IPS DF 6.9 (cell line): ENCODE measurements at regions not wholly inside any gene's neighbourhood (a gene's known extent, or its start where the extent isn't known, plus 50 kb on each side); places are given as distances from the start of the nearest gene placed in this dataset.

ENCODE experiments used
- DNase-seq: peaks from one replicate; pipeline ENCODE4 v3.0.0-alpha.2; 2013; ENCODE audit warnings: low read depth, low spot score
- H3K27ac ChIP-seq: one replicate; pipeline ENCODE4 v1.5.1; 2013; ENCODE audit warnings: low read length, control low read depth
- H3K27me3 ChIP-seq: 2 replicates; pipeline ENCODE4 v1.6.1; 2013; ENCODE audit warnings: mild to moderate bottlenecking, low read length; ENCODE audit not compliant: control insufficient read depth, insufficient read depth
- H3K36me3 ChIP-seq: 2 replicates; pipeline ENCODE4 v1.6.1; 2013; ENCODE audit warnings: low read length; ENCODE audit not compliant: control insufficient read depth, insufficient read depth
- H3K4me1 ChIP-seq: 2 replicates; pipeline ENCODE4 v1.6.1; 2013; ENCODE audit warnings: low read length; ENCODE audit not compliant: control insufficient read depth, insufficient read depth
- H3K4me3 ChIP-seq: 2 replicates; pipeline ENCODE4 v1.5.1; 2013; ENCODE audit warnings: mild to moderate bottlenecking, low read length
- H3K9me3 ChIP-seq: 2 replicates; pipeline ENCODE4 v1.6.1; 2013; ENCODE audit warnings: low read length, inconsistent platforms; ENCODE audit not compliant: control insufficient read depth, insufficient read depth
- WGBS: extraction: QIAGEN DNeasy Blood & Tissue Kit; methylation state at CpG from one replicate; pipeline ENCODE4 v1.1.7; 2013; ENCODE audit warnings: mixed read lengths, missing lambda C conversion rate; ENCODE audit not compliant: insufficient read length, insufficient coverage; 5-methylcytosine and 5-hydroxymethylcytosine counted together

GRCh38 chr20:57840066-57840465 is 130.3 kb upstream of the PMEPA1 start:
- Histone ChIP-seq H3K4me3 (no peak overlapping the region), H3K4me1 (peaks cover 2% of the 10 kb centered on the region; the same call in 1 of the 2 replicates), H3K27me3 (no peaks in the 10 kb centered on the region), H3K36me3 (no peaks in the 10 kb centered on the region), H3K9me3 (no peaks in the 10 kb centered on the region), H3K27ac (no peak overlapping the region)
- DNase-seq = no peak
- no CpG with 5 or more reads among the region's 10 CpGs for WGBS

- H3K36me3 ChIP-seq = no peaks in the 10 kb centered on the region
- peaks cover 2% of the 10 kb centered on the region; the same call in 1 of the 2 replicates for H3K4me1 ChIP-seq
- no peak for DNase-seq
- H3K27ac ChIP-seq = no peak overlapping the region
- H3K9me3 ChIP-seq = no peaks in the 10 kb centered on the region
- H3K4me3 ChIP-seq = no peak overlapping the region
- no peaks in the 10 kb centered on the region for H3K27me3 ChIP-seq
- no CpG with 5 or more reads among the region's 18 CpGs for WGBS
These were observed 128.9 kb upstream of the PMEPA1 start for GRCh38 chr20:57838670-57839151.

- Histone ChIP-seq H3K9me3 (no peaks in the 10 kb centered on the region), H3K36me3 (no peaks in the 10 kb centered on the region), H3K4me1 (peaks cover 2% of the 10 kb centered on the region; the same call in 1 of the 2 replicates), H3K27me3 (no peaks in the 10 kb centered on the region), H3K4me3 (no peak overlapping the region), H3K27ac (no peak overlapping the region)
- no peak for DNase-seq
- no CpG with 5 or more reads among the region's 24 CpGs for WGBS
These were observed 127.6 kb upstream of the PMEPA1 start for GRCh38 chr20:57837208-57838035.

- H3K9me3 ChIP-seq = no peaks in the 10 kb centered on the region
- no peak overlapping the region for H3K4me3 ChIP-seq
- H3K27me3 ChIP-seq = no peaks in the 10 kb centered on the region
- no peak overlapping the region for H3K27ac ChIP-seq
- DNase-seq = no peak
- no peaks in the 10 kb centered on the region for H3K36me3 ChIP-seq
- peaks cover 2% of the 10 kb centered on the region; the same call in 1 of the 2 replicates for H3K4me1 ChIP-seq
- WGBS = no CpG with 5 or more reads among the region's 30 CpGs
These were observed 126.0 kb upstream of the PMEPA1 start for GRCh38 chr20:57835588-57836455.

GRCh38 chr20:57835074-57835452 is 125.2 kb upstream of the PMEPA1 start:
- H3K27ac ChIP-seq = no peak overlapping the region
- H3K4me3 ChIP-seq = no peak overlapping the region
- no peaks in the 10 kb centered on the region for H3K9me3 ChIP-seq
- no CpG with 5 or more reads among the region's 1 CpG for WGBS
- H3K36me3 ChIP-seq = no peaks in the 10 kb centered on the region
- no peaks in the 10 kb centered on the region for H3K27me3 ChIP-seq
- DNase-seq = no peak
- peaks cover 2% of the 10 kb centered on the region; the same call in 1 of the 2 replicates for H3K4me1 ChIP-seq

- H3K36me3 ChIP-seq = no peaks in the 10 kb centered on the region
- no peaks in the 10 kb centered on the region for H3K27me3 ChIP-seq
- H3K4me3 ChIP-seq = no peak overlapping the region
- H3K27ac ChIP-seq = no peak overlapping the region
- no CpG with 5 or more reads among the region's 17 CpGs for WGBS
- no peak for DNase-seq
- H3K9me3 ChIP-seq = no peaks in the 10 kb centered on the region
- H3K4me1 ChIP-seq = peaks cover 2% of the 10 kb centered on the region; the same call in 1 of the 2 replicates
These were observed 124.7 kb upstream of the PMEPA1 start for GRCh38 chr20:57834306-57835073.

- Histone ChIP-seq H3K36me3 (no peaks in the 10 kb centered on the region), H3K27me3 (no peaks in the 10 kb centered on the region), H3K27ac (no peak overlapping the region), H3K9me3 (no peaks in the 10 kb centered on the region), H3K4me1 (peaks cover 2% of the 10 kb centered on the region; the same call in 1 of the 2 replicates), H3K4me3 (no peak overlapping the region)
- no CpG with 5 or more reads among the region's 8 CpGs for WGBS
- no peak for DNase-seq
These were observed 122.3 kb upstream of the PMEPA1 start for GRCh38 chr20:57831993-57832585.

- no CpG with 5 or more reads among the region's 9 CpGs for WGBS
- H3K36me3 ChIP-seq = no peaks in the 10 kb centered on the region
- peaks cover 2% of the 10 kb centered on the region; the same call in 1 of the 2 replicates for H3K4me1 ChIP-seq
- no peak for DNase-seq
- H3K27me3 ChIP-seq = no peaks in the 10 kb centered on the region
- no peak overlapping the region for H3K4me3 ChIP-seq
- H3K27ac ChIP-seq = no peak overlapping the region
- no peaks in the 10 kb centered on the region for H3K9me3 ChIP-seq
These were observed 121.6 kb upstream of the PMEPA1 start for GRCh38 chr20:57831326-57831992.

- no peak for DNase-seq
- no peak overlapping the region for H3K4me3 ChIP-seq
- no peak overlapping the region for H3K27ac ChIP-seq
- no peaks in the 10 kb centered on the region; the same call in 1 of the 2 replicates for H3K4me1 ChIP-seq
- no peaks in the 10 kb centered on the region for H3K27me3 ChIP-seq
- no peaks in the 10 kb centered on the region for H3K36me3 ChIP-seq
- no CpG with 5 or more reads among the region's 12 CpGs for WGBS
- H3K9me3 ChIP-seq = no peaks in the 10 kb centered on the region
These were observed 120.7 kb upstream of the PMEPA1 start for GRCh38 chr20:57830515-57830895.
